ENCODE measurements at regions not wholly inside any gene's neighbourhood (a gene's known extent, or its start where the extent isn't known, plus 50 kb on each side); places are given as distances from the start of the nearest gene placed in this dataset.

DNA sequence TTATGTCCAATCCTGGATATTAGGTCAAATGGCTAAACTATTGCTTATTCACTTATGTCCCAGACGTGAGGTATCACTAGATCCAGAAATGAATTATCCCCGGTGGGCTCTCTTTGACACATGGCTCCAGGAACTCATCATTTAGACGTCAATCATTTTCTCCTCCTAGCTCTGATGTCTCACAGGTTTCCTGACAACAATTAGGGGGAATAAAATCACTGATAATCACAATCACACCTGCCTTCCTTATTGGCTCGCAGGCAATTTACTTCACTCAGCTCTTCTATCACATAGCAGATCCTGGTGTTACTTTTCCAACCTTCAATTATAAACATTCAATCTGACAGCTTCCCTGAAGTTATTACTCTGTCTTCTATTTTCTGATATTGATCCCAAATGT lies 634.0 kb upstream of the TENM4 start:
- Histone ChIP-seq H3F3A (ENCODE audit: control insufficient read depth, insufficient read depth) (no peaks in the 10 kb centered on the region), H3K79me2 (ENCODE audit: control insufficient read depth, low read length) (no peaks in the 10 kb centered on the region), H3K4me2 (ENCODE audit: low read length) (no peak overlapping the region), H3K9me2 (replicated peaks; ENCODE audit: control insufficient read depth, low read length) (no peaks in the 10 kb centered on the region), H3K9me3 (ENCODE audit: control insufficient read depth, insufficient read depth, low read length) (no peaks in the 10 kb centered on the region), H3K27ac (ENCODE audit: low read depth, low read length) (no peak overlapping the region), H3K36me3 (ENCODE audit: control insufficient read depth, low read length) (no peaks in the 10 kb centered on the region), H3K4me3 (ENCODE audit: low read length) (no peak overlapping the region), H4K20me1 (ENCODE audit: control insufficient read depth, insufficient read depth, low read depth, low read length) (no peaks in the 10 kb centered on the region), H3K27me3 (ENCODE audit: control insufficient read depth, low read length) (no peaks in the 10 kb centered on the region), H3K4me1 (ENCODE audit: control insufficient read depth, low read length) (no peaks in the 10 kb centered on the region)
- TF ChIP-seq, protein P1, sequence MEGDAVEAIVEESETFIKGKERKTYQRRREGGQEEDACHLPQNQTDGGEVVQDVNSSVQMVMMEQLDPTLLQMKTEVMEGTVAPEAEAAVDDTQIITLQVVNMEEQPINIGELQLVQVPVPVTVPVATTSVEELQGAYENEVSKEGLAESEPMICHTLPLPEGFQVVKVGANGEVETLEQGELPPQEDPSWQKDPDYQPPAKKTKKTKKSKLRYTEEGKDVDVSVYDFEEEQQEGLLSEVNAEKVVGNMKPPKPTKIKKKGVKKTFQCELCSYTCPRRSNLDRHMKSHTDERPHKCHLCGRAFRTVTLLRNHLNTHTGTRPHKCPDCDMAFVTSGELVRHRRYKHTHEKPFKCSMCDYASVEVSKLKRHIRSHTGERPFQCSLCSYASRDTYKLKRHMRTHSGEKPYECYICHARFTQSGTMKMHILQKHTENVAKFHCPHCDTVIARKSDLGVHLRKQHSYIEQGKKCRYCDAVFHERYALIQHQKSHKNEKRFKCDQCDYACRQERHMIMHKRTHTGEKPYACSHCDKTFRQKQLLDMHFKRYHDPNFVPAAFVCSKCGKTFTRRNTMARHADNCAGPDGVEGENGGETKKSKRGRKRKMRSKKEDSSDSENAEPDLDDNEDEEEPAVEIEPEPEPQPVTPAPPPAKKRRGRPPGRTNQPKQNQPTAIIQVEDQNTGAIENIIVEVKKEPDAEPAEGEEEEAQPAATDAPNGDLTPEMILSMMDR (IDR thresholded peaks at IDR 0.05; ENCODE audit: low read depth, low read length, poor library complexity, severe bottlenecking), result no peak
- TF ChIP-seq EZH2phosphoT487 (IDR thresholded peaks at IDR 0.05; ENCODE audit: borderline replicate concordance, low read length), result no peak

DNA sequence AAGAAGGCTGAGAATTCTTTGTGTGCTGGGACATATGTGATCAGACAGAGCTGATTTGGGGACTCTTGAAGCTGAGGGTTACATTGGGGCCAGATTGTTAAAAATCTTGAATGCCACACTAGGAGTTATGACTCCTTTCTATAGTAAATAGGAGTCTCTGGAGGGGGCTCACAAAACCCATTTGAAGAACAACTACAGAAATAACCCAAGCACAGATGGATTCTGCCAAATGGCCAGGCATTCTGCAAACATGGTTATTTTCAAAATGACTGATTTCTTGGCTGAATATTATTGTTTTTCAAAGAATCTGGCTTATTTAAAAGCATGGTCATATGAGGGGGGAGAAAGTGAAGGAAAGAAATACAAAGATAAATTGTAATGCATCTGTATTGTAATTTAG lies 625.5 kb upstream of the TENM4 start:
- Histone ChIP-seq H3K4me1 (ENCODE audit: control insufficient read depth, low read length) (no peaks in the 10 kb centered on the region), H4K20me1 (ENCODE audit: control insufficient read depth, insufficient read depth, low read depth, low read length) (no peaks in the 10 kb centered on the region), H3K9me2 (replicated peaks; ENCODE audit: control insufficient read depth, low read length) (no peaks in the 10 kb centered on the region), H3K4me3 (ENCODE audit: low read length) (no peak overlapping the region), H3K27me3 (ENCODE audit: control insufficient read depth, low read length) (no peaks in the 10 kb centered on the region), H3K27ac (ENCODE audit: low read depth, low read length) (no peak overlapping the region), H3K79me2 (ENCODE audit: control insufficient read depth, low read length) (no peaks in the 10 kb centered on the region), H3K36me3 (ENCODE audit: control insufficient read depth, low read length) (no peaks in the 10 kb centered on the region), H3F3A (ENCODE audit: control insufficient read depth, insufficient read depth) (no peaks in the 10 kb centered on the region), H3K9me3 (ENCODE audit: control insufficient read depth, insufficient read depth, low read length) (no peaks in the 10 kb centered on the region), H3K4me2 (ENCODE audit: low read length) (no peak overlapping the region)
- TF ChIP-seq, protein P1 (IDR thresholded peaks at IDR 0.05; ENCODE audit: low read depth, low read length, poor library complexity, severe bottlenecking), result no peak
- TF ChIP-seq EZH2phosphoT487 (IDR thresholded peaks at IDR 0.05; ENCODE audit: borderline replicate concordance, low read length), result no peak

DNA sequence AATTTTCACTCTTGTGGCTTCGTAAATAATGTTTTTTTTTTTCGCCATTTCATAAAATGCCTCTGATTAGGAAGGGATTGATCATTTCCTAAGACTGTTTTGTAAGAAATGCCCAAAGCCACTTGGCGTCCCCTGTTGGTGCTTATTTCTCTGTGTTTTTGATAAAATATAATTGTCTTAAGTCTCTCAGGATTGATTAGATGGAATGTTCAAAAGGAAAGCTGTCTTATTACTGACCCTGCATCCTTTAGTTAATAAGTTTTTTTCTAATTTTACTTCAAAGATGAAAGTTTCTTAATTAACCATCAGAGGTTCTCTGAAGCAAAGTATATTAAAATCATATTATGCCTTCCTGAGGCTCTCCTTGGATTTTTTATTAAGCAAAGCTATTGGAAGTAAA lies 624.3 kb upstream of the TENM4 start:
- Histone ChIP-seq H3K27ac (ENCODE audit: low read depth, low read length) (no peak overlapping the region), H3K9me3 (ENCODE audit: control insufficient read depth, insufficient read depth, low read length) (no peaks in the 10 kb centered on the region), H3K4me2 (ENCODE audit: low read length) (no peak overlapping the region), H3K4me1 (ENCODE audit: control insufficient read depth, low read length) (no peaks in the 10 kb centered on the region), H3K36me3 (ENCODE audit: control insufficient read depth, low read length) (no peaks in the 10 kb centered on the region), H4K20me1 (ENCODE audit: control insufficient read depth, insufficient read depth, low read depth, low read length) (no peaks in the 10 kb centered on the region), H3K79me2 (ENCODE audit: control insufficient read depth, low read length) (no peaks in the 10 kb centered on the region), H3K4me3 (ENCODE audit: low read length) (no peak overlapping the region), H3K9me2 (replicated peaks; ENCODE audit: control insufficient read depth, low read length) (no peaks in the 10 kb centered on the region), H3K27me3 (ENCODE audit: control insufficient read depth, low read length) (no peaks in the 10 kb centered on the region), H3F3A (ENCODE audit: control insufficient read depth, insufficient read depth) (no peaks in the 10 kb centered on the region)
- TF ChIP-seq, protein P1 (IDR thresholded peaks at IDR 0.05; ENCODE audit: low read depth, low read length, poor library complexity, severe bottlenecking), result no peak
- no peak for TF ChIP-seq EZH2phosphoT487 (IDR thresholded peaks at IDR 0.05; ENCODE audit: borderline replicate concordance, low read length)

DNA sequence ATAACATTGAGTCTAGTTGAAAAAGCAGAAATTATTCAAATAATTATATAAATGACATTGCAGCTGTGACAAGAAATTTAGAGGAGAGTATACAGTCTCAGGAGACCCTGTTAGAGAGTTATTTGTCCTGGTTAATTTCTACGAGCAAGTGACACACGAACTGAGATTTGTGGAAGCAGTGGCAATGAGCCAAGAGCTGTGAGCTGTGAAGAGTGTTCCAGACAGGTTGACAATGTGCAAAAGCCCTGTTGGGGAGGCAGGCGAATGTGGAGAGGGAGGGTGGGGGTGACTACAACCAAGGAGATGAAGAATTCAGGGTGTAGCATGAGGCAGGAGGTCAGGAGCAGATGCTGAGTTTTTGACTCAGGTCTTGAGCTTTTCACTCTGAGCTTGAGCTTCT lies 620.2 kb upstream of the TENM4 start:
- TF ChIP-seq, protein P1 (IDR thresholded peaks at IDR 0.05; ENCODE audit: low read depth, low read length, poor library complexity, severe bottlenecking), result no peak
- no peak for TF ChIP-seq EZH2phosphoT487 (IDR thresholded peaks at IDR 0.05; ENCODE audit: borderline replicate concordance, low read length)
- H3K9me3 ChIP-seq (ENCODE audit: control insufficient read depth, insufficient read depth, low read length), result no peaks in the 10 kb centered on the region
- H3K4me3 ChIP-seq (ENCODE audit: low read length), result no peak overlapping the region
- H3K27ac ChIP-seq (ENCODE audit: low read depth, low read length), result no peak overlapping the region
- H4K20me1 ChIP-seq (ENCODE audit: control insufficient read depth, insufficient read depth, low read depth, low read length), result no peaks in the 10 kb centered on the region
- no peaks in the 10 kb centered on the region for H3K36me3 ChIP-seq (ENCODE audit: control insufficient read depth, low read length)
- H3K27me3 ChIP-seq (ENCODE audit: control insufficient read depth, low read length), result no peaks in the 10 kb centered on the region
- no peaks in the 10 kb centered on the region for H3K9me2 ChIP-seq (replicated peaks; ENCODE audit: control insufficient read depth, low read length)
- no peaks in the 10 kb centered on the region for H3K79me2 ChIP-seq (ENCODE audit: control insufficient read depth, low read length)
- H3F3A ChIP-seq (ENCODE audit: control insufficient read depth, insufficient read depth), result no peaks in the 10 kb centered on the region
- no peaks in the 10 kb centered on the region for H3K4me1 ChIP-seq (ENCODE audit: control insufficient read depth, low read length)
- no peak overlapping the region for H3K4me2 ChIP-seq (ENCODE audit: low read length)
